LNCaP clone FGC (cell line): ENCODE measurements at regions not wholly inside any gene's neighbourhood (a gene's known extent, or its start where the extent isn't known, plus 50 kb on each side); places are given as distances from the start of the nearest gene placed in this dataset.

Experiments
- DNase-seq: peaks from one replicate; pipeline ENCODE4 v3.0.0-alpha.2; 2011; ENCODE audit warnings: low read depth
- H3K4me3 ChIP-seq: 2 replicates; pipeline ENCODE4 v1.5.1; 2011; ENCODE audit warnings: mild to moderate bottlenecking, low read depth, low read length, control low read depth
- TF ChIP-seq, protein P1 (sequence below): IDR thresholded peaks from 2 replicates; pipeline ENCODE4 v1.5.1; 2012; ENCODE audit warnings: mild to moderate bottlenecking; ENCODE audit not compliant: control insufficient read depth, insufficient read depth; ENCODE audit errors: extremely low read depth

GRCh38 chr15:39132070-39132469 is 448.8 kb upstream of the THBS1 start:
- DNase-seq: no peak
- TF ChIP-seq, protein P1, sequence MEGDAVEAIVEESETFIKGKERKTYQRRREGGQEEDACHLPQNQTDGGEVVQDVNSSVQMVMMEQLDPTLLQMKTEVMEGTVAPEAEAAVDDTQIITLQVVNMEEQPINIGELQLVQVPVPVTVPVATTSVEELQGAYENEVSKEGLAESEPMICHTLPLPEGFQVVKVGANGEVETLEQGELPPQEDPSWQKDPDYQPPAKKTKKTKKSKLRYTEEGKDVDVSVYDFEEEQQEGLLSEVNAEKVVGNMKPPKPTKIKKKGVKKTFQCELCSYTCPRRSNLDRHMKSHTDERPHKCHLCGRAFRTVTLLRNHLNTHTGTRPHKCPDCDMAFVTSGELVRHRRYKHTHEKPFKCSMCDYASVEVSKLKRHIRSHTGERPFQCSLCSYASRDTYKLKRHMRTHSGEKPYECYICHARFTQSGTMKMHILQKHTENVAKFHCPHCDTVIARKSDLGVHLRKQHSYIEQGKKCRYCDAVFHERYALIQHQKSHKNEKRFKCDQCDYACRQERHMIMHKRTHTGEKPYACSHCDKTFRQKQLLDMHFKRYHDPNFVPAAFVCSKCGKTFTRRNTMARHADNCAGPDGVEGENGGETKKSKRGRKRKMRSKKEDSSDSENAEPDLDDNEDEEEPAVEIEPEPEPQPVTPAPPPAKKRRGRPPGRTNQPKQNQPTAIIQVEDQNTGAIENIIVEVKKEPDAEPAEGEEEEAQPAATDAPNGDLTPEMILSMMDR: no peak

GRCh38 chr15:39132954-39133600 is 447.8 kb upstream of the THBS1 start:
- TF ChIP-seq, protein P1: no peak

More at GRCh38 chr15:39132070-39132469, 448.8 kb upstream of the THBS1 start:
- no peak overlapping the region for H3K4me3 ChIP-seq

GRCh38 chr15:39134282-39134681 is 446.6 kb upstream of the THBS1 start:
- DNase-seq: no peak
- TF ChIP-seq, protein P1: no peak
- no peak overlapping the region for H3K4me3 ChIP-seq

More at GRCh38 chr15:39132954-39133600, 447.8 kb upstream of the THBS1 start:
- DNase-seq: no peak
- H3K4me3 ChIP-seq: no peak overlapping the region

DNA sequence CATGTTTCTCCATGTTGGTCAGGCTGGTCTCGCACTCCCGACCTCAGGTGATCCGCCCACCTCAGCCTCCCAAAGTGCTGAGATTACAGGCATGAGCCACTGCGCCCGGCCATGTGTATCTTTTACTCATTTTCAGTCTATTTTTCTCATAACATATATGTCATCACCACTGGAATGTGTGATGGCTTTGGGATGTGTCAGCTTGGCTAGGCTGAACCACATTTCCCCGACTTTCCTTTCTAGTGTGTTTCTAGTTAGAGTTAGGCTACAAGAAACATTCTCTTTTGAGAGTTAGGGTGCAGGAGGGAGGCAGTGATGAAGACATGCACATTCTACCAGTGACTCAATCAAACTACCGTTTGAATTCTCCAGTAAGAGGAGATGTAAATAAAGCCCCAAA is 444.9 kb upstream of the THBS1 start:
- no peak for DNase-seq
- H3K4me3 ChIP-seq: no peak overlapping the region
- TF ChIP-seq, protein P1: no peak

- H3K4me3 ChIP-seq: no peak overlapping the region
- TF ChIP-seq, protein P1: no peak
- no peak for DNase-seq
Observed at GRCh38 chr15:39139431-39140059, 441.3 kb upstream of the THBS1 start.

DNA sequence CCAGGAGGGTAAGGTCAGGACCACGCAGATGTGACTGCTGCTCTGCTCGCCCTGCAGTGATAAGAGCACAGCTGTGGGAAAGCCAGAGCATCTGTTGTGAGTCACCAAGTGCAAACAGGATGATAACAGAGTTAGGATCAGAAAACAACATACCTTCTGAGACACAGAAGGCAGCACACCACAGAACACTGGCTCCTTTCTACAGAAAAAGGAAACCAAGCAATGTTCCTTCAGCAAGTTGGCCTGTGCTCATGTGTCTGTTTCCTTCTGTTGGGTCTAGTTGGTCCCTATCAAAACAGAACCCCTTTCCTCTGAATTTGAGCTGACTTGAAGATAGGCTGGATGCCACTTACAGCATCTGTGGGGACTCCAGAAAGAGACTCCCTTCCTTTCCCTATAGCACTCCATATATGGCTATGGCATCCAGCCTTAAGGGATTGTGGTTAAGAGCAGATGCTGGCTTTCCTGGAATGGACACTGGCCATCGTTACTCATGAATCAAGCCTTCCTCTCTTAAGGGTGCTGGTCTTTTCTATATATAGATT is 440.7 kb upstream of the THBS1 start:
- no peak overlapping the region for H3K4me3 ChIP-seq
- TF ChIP-seq, protein P1: no peak
- DNase-seq: no peak
